ENCODE measurements at regions not wholly inside any gene's neighbourhood (a gene's known extent, or its start where the extent isn't known, plus 50 kb on each side); places are given as distances from the start of the nearest gene placed in this dataset.

- TF ChIP-seq CTCF (IDR thresholded peaks at IDR 0.05; ENCODE audit: insufficient read depth, low read length) (no peak), POLR2AphosphoS5 (IDR thresholded peaks at IDR 0.05; ENCODE audit: low read depth) (peak; percentile 26; the same call in 1 of the 2 replicates), GABPA (IDR thresholded peaks at IDR 0.05; ENCODE audit: low read depth) (no peak)
- TF ChIP-seq, protein P1, sequence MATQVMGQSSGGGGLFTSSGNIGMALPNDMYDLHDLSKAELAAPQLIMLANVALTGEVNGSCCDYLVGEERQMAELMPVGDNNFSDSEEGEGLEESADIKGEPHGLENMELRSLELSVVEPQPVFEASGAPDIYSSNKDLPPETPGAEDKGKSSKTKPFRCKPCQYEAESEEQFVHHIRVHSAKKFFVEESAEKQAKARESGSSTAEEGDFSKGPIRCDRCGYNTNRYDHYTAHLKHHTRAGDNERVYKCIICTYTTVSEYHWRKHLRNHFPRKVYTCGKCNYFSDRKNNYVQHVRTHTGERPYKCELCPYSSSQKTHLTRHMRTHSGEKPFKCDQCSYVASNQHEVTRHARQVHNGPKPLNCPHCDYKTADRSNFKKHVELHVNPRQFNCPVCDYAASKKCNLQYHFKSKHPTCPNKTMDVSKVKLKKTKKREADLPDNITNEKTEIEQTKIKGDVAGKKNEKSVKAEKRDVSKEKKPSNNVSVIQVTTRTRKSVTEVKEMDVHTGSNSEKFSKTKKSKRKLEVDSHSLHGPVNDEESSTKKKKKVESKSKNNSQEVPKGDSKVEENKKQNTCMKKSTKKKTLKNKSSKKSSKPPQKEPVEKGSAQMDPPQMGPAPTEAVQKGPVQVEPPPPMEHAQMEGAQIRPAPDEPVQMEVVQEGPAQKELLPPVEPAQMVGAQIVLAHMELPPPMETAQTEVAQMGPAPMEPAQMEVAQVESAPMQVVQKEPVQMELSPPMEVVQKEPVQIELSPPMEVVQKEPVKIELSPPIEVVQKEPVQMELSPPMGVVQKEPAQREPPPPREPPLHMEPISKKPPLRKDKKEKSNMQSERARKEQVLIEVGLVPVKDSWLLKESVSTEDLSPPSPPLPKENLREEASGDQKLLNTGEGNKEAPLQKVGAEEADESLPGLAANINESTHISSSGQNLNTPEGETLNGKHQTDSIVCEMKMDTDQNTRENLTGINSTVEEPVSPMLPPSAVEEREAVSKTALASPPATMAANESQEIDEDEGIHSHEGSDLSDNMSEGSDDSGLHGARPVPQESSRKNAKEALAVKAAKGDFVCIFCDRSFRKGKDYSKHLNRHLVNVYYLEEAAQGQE (IDR thresholded peaks at IDR 0.05; ENCODE audit: insufficient replicate concordance, low read depth), result no peak
Measured at GRCh38 chrX:40406330-40406859, 174.4 kb upstream of the ATP6AP2 start.
